NCI-H510A treated with DMSO at 0.1 percent for 48 hours (cell line): ENCODE measurements at regions not wholly inside any gene's neighbourhood (a gene's known extent, or its start where the extent isn't known, plus 50 kb on each side); places are given as distances from the start of the nearest gene placed in this dataset.

Experiments used
- DNase-seq: peaks from one replicate; lab custom pipeline; 2025; lab: John Stamatoyannopoulos, UW

DNA sequence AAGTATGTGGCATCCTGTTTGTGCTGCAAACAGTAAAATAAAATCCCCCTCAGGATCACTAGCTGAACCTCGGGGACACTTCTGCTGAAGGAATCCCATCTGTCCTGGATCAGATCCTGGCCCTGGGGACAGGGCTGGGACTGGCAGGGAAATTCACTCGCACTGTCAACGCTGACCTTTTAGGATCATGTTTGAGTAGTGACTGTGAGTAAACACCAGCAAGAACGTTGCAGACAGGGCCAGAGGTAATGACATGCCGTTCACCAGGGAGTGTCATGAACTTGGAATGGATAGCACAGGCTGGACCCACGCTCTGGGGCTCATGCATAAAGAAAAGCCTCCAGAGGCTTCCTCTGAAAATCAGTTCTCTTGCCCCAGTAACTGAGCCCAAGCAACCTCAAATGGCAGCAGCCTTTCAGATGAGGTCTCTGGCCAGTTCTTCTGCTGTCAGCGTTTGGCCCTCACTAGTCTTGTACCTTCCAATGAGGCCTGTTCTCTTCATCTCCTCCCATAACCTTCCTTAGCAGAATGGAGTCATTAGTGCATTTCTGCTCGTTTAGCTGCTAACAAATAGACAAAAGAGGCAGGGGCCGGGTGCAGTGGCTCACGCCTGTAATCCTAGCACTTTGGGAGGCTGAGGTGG lies 51.0 kb upstream of the BARX2 start:
- peak; percentile 90 for DNase-seq

DNA sequence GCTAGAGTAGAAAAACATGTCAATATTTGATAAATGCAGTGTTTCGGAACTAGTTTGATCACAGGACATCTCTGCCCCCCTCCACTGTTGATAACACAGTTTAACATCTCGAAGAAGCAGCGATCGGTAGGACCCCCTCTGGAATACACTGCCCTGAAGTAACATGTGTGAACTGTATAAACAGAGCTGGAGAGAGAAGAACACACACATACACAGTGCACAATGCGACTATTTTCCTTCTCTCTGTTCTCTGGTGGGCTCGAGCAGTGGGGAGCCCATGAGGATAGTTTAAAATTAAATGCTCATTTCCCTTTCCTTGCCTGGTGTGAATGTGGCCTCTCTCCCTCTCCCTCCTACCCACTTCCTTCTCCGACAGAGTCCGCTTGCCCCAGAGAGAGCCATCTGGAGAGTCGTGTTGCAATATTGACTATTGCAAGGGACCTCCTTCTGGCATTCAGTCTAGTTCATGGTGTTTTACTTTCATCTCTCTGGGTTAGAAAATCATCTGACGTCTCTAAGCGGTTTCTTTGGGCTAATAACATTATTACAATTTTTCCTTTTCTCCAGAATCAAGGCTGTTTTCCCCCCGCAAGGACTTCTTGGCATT lies 51.6 kb upstream of the BARX2 start:
- DNase-seq: peak; percentile 91

DNA sequence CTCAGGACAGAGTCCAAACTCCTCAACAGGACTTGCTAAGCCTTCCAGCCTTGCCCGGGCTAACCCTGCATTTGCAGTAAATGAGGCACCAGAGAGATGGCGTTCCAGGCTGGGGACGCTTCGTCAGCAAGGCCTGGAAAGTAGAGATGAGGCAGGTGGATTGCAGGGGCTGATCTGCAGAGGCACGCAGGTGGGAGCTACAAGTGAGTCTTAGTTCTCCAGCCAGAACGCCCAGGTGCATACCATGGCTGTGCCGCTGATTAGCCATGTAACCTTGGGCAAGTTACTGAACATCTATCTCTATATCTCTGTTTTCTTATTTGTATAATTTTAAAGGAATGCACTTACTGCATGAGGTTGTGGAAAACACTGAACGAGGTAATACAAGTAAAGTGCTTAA lies 52.7 kb upstream of the BARX2 start:
- peak; percentile 78 for DNase-seq

DNA sequence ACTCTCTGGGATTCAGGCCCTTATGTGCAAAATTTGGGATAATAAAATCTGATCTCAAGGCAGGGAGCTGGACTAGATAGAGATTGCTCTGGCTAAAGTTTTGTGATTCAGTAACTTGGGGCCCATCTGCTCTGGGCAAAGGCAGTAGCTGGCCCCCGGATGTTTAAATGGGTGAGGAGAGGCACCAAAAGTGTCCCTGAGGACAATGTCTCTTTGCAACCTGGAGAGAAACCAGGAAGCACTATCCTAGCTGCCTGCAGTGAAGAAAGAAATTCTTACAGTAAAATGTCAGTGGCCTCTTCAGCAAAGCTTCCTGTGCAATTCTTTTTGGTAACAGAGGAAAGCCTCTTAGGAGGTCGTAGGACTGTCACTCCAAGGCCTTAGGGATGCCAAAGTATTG lies 54.6 kb upstream of the BARX2 start:
- no peak for DNase-seq

DNA sequence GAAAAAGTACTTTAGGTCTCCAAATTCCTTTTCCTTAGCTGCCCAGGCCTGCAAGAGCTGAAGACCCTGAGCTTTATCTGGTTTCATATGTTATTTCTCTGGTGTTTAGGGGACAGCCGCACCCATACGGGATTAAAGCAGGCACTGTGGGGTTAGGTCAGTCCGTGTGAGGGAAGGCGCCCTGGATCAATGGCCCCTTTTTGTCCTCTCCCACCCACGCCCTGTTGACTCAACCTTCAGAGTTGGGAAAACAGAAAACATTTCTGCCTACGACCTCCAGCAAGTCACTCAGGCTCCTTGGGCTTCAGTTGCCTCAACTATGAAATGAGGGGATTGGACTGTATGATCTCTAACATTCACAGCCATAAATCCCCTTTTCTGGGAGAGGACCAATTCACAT lies 55.2 kb upstream of the BARX2 start:
- DNase-seq: no peak

DNA sequence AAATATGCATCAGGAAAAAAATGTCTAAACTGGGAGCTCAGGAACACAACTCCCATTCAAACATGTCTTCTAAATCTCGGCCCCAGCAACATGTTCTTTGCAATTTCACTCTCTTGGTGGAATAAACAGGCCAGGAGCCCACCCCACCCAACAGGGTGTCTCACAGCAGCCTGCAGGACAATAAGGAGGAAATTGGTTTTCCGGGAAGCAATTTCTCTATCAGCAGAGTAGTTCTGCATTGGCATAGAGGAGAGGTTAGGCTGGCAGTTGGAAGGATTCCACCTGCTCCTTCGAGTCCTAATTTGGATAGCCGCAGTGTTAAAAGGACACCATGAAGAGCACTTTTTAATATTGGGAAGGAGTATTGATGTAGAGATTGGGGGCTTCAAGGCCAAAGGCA lies 55.9 kb upstream of the BARX2 start:
- DNase-seq: no peak

DNA sequence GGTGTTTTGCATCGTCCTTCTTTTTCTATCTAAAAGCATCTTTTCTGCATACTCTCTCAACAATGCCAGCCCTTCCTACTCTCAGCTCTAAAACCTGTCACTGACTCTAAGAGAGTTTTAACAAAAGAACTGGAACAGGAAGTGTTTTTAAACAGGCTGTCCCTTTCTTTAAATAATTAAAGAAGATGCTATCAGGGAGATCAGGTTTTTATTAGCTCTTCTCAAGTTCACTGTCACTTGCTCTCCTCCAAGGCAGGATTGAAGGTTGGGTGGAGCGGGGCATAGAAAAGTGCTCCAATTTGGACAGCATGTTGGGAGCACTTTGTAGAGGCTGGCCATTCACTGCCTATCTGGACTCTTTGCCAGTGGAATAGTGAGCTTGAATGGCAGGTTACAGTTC lies 56.4 kb upstream of the BARX2 start:
- DNase-seq: no peak

DNA sequence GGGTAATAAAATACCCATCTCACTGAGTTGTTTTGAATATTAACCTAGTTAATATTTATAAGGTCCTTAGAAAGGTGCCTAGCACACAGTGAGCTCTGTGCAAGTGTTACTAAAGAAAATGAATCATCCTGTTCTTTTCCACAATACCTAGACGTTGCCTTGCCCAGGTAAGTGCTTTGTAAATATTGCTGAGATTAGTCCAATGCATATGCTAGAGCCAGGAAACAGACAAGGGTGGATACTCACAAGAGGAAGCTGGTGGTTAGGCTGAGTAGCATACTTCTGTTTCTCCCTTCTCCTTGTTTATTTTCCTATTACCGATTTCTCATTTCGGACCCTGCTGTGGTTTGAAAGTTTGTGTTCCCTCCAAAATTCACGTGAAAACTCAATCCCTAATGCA lies 58.1 kb upstream of the BARX2 start:
- DNase-seq: peak; percentile 97

DNA sequence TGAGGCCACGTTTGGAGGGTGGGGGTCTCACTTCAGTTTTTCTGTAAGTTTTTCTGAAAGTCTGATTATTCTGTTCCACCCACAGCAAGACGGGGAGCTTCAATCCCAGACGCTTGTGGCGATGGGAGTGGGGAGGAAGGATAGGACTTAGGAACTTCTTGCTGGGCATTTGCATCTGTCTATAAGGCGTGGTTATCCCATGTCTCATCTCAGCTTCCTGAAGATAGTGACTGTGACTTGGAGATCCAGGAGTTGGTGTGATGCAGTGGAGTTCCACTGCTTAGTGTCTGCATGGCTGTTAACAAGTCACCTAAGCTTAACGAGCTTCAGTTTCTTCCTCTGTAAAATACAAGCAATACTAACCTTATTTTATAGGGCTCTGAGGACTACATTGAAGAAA lies 58.9 kb upstream of the BARX2 start:
- no peak for DNase-seq

DNA sequence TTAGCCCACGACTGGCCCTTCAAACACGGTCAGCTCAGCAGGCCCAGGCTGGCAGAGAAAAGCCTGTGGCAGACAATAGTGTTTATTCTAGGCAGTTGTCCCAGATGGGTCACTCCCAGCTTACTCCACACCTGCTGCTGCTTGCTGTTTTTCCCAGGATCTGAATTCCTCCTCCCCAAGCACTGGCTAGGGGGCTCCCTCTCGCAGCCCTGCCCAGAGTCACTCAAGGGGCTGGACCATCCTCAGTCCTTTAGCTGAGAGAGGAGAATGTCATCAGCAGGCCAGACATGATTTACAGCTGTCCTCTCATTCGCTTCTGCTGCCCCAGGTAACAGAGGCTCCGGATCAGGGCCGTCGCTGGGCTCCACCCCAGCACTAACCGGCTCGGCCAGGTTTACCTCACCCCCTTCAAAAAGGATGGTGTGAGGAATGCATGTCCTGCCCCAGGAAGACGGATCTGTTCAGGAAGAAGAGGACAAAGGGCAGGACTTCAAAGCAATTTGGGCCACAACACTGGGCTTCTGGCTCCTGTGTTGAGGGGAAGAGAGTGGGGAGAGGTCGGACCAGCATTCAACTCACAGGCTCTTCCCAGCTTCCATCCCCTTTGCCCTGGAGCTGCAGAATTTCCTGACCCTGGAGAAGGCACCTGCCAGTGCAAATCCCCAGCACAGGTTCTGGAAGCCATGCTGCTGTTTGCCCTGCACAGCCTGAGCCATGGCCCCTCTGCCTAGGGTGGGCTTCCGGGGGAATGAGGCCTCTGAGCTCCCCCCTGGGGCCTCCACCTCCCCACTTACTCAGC lies 59.7 kb upstream of the BARX2 start:
- peak; percentile 99 for DNase-seq

DNA sequence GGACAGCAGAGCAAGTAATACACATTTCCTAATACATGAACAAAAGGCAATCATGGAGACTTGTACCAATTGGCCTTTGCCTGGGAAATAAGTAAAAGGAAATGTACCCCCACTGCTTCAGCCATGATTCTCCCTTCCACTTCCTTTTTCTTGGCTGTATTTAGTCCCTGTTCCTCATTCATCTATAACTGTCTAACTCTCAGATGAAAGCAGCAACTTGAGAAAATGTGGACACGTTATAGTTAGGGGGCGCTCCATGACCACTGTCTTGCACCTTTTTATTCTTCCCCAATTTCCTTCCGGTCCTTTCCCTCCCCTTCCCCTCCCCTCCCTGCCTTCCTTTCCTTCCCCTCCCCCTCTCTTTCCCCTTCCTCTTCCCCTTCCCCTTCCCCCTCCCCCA lies 61.3 kb upstream of the BARX2 start:
- DNase-seq: no peak

DNA sequence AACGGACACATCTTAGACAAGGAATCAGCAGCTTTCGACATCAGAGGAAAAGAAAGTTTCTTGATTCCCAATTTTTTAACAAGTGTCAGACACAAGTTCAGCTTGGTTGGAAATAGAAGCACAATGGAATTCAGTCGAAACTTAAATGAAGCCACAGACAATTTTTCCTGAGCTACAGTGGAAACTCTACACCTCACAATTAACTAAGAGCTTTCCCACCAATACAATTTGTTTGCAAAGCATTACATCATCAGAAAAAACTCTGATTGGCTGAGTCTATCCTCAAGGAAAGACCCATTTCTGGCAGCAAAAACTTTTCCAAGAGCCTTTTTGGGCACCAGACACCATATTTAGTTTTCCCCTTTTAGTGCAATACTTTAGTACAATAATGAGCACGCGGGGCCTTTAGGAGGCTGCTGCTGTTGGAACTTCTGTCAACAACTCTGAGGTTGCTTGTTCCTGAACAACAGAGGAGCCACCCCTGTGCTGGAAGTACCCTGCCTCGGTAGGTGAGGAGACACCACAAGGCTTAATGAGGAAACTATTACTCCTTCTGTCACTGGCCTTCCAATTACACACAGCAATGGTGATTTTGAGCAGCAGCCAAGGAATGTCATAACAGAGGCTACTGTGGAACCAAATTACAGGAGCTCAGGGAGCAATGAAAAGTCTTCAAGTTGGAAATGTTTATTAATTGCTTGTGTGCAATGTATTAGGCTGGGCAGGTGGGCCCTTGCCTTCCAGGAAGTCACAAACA lies 61.9 kb upstream of the BARX2 start:
- DNase-seq: peak; percentile 98

DNA sequence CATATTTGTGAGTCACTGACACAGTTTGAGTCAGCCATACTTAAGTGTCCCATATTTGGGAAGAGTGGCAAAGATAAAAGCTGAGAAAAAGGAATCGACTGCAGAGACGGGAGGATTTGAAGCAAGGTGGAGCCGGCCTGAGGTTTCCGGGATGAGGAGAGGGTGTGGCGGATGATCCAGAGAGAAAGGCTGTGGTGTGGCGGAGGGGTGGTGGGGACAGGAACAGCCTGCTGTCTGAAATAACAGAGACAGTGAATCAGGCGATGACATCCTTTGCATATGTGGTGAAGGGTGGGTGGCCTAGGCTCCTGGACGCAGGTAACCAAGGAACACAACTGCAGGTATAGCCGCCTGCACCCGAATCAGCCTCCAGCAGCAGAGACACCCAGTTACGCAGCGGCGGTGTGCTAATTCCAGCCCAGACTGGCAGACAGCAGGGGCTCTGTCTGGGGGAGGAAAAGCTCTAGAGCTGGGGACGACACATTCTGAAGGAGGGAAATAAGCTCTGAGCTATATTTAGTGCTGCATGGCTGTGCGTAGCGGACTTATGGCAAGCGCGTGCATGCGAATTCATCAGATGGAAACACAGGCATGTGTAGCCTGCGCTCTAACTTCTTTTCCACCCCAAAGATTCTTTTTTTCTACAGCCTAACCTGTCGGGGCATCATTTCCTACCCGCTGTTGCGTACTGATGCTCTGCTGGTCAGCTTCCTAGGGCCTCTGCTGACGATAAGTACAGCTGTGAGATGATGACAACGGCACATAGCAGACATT lies 62.7 kb upstream of the BARX2 start:
- DNase-seq: peak; percentile 89

DNA sequence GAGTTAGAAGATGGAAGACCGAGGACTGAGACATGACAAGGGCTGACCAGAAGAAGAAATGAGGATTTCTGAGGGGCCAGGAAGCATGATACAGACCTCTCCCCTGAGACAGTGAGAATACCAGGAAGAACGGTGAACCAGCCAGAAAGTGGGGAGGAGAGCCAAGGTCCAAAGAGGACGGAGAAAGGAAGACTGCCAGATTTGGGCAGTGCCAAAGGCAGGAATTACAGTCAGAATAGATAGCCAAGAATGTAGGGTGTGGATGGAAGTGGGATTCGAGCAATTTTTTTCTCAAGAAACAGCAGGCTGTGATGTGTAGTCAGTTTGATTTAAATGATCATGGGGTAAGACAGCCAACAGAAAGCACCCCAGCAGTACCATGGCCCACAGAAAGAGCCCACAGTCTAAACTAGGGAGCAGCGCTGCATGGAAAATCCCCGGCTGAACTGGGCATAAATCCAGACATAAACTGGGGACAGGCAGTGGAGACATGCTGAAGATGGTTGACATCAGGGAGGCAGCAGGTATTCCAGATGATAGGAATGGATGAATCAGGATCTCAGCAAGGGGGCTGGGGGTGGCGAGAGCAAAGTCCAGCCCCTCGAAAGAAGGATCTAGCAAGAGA lies 67.3 kb upstream of the BARX2 start:
- no peak for DNase-seq

DNA sequence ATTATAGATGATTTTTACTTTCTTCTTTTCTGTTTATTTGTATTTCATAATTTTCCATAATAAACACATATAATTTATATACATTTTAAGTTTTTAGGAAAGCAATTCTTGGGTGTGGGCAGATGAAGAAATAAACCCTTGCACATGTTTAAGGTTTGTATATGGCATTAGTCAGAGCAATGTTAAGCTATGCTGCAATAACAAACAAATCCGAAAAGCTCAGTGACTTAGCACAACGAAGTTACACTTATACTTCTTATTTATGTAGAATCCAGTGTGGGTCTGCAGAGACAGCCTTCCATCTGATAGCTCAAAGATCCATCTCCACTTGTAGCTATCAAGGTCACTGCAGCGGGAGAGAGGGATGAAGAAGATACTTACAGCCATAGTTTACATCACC lies 68.5 kb upstream of the BARX2 start:
- no peak for DNase-seq

DNA sequence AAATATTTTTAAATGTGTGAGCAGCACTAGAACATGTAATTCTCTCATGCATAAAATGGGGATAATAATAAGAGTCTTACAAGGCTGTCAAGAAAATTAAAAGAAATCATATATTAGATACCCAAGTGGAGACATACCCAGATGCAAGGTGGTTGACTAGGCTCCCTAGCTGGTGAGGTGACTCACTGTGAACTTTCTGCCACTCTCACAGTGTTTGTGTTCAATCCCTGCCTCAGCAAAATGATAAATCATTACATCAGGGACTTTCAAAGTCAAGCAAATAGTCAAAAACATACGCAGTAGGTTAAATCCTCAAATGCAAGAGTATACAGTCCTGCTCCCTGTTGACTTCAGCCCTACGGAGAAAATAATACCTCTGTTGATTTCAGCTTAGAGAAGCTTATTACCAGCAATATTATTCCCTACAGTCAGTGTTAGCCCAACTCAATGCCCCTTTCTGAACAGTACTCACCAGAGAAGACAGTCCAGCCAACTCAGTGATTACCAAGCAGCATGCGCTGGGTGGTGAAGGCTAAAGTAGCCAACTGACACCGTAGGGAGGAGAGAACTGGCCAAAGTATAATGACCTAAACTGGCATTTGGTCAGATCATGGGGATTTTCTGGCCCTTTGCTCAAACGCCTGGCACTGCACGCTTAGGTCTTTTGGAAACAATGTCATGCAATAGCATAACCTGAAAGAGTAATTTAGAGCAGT lies 73.1 kb upstream of the BARX2 start:
- DNase-seq: no peak

DNA sequence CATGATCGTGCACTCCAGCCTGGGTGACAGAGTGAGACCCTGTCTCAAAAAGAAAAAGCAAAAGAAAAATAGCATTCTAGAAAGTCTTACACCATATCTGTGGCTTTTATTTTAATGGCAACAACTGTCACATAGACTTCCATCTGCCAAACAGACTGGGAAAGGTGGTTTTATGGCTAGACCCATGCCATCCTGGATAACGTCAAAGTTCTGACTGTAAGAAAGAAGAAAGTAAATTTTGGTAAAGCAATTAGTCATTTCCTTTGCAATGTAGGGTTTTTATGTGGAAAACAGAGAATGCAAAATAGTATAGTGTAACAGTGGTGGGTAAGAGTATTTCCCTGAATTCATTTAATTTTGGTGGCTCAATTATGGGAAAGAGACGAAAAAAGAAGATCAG lies 75.5 kb upstream of the BARX2 start:
- no peak for DNase-seq

DNA sequence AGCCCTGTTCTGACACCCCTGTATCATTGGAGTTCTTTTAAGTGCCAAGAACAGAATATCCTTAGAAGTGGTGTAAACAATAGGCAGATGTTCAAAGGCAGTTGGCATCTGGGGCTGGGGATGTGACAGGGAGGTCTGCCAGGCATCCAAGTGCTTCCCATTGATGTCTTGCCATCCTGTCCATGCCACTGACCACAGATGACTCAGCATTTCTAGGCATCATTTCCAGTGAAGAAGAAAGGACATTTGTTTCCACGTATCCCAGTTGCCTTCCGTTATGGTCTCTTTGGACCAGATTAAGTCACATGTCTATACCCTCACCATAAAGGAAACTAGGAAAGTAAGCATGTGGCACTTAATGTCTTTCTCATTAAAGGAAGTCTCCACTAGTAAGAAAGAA lies 76.7 kb upstream of the BARX2 start:
- peak; percentile 85 for DNase-seq

DNA sequence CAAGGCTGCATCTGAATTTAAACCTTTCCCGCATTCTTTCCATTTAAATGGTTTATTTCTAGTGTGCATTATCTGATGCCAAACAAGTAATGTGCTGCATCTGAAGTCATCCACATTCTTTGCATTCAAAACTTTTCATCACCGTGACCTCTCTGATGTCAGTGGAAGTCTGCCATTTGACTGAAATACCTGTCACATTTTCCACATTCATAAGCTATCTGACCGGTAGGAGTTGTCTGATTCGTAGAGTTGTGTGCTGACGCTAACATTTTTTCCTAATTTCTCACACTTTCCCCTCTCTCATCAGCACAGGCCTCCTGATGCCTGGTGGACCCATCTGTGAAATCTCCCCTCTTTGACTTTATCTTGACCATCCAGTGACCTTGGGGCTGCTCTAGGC lies 79.9 kb upstream of the BARX2 start:
- DNase-seq: no peak

DNA sequence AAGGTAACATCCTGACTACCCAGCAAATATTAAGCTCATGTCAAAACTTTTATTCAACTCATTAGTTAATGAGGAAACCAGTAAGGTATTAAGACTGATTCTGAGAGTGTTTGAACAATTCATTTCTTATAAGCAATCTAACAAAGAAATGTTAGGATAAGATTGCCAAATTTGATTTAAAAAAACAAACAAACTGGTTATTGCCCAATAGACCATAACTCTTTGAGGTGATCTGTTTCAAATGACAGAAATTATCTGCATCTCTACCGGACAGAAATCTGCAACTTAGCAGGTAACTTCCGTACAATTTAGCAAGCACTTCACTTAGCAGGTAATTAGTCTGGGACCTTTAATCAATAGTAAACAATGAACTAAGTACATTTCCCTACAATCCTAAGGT lies 82.9 kb upstream of the BARX2 start:
- DNase-seq: no peak

DNA sequence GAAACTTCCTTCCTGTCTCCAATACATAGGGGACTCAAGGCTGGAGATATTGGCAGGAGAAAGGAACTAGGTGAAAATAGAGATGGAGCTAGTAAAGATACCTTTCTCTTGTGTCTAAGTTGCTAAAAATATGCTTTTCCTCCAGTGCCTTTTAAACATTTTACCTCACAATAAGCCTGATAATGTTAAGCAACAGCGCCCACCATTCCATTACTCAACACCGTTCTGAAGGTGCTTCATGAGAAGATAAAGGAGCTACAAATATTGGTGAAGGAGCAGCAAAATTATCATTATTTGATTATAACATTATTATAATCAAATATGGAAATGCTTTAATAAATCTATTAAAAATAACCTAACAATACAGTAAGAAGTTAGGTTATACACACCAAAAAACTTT lies 83.6 kb upstream of the BARX2 start:
- no peak for DNase-seq
